Activated naive CD4-positive, alpha-beta T cell treated with anti-CD3 and anti-CD28 coated beads for 36 hours (primary cell): ENCODE measurements at regions not wholly inside any gene's neighbourhood (a gene's known extent, or its start where the extent isn't known, plus 50 kb on each side); places are given as distances from the start of the nearest gene placed in this dataset.

Experiments
- CTCF ChIA-PET: fragments of 350-600 bp; sonication (Branson Sonifier 250); formaldehyde crosslinking; loops from one replicate; lab custom pipeline; 2021; ENCODE audit warnings: antibody characterized with exemption; lab: Charles Lee
- DNase-seq: peaks from one replicate; pipeline ENCODE4 v3.0.0-alpha.2; 2020
- H3K27ac Mint-ChIP-seq: one replicate; pipeline ENCODE4 v1.8.0; 2021; ENCODE audit warnings: mild to moderate bottlenecking, mixed read lengths
- H3K27me3 Mint-ChIP-seq: one replicate; pipeline ENCODE4 v1.8.0; 2021; ENCODE audit warnings: low read depth, mixed read lengths
- H3K36me3 Mint-ChIP-seq: one replicate; pipeline ENCODE4 v1.8.0; 2021; ENCODE audit warnings: low read depth, mixed read lengths
- H3K4me1 Mint-ChIP-seq: one replicate; pipeline ENCODE4 v1.8.0; 2021; ENCODE audit warnings: low read depth, mixed read lengths
- H3K4me3 Mint-ChIP-seq: one replicate; pipeline ENCODE4 v1.8.0; 2021; ENCODE audit warnings: mild to moderate bottlenecking, moderate library complexity, mixed read lengths
- H3K9me3 Mint-ChIP-seq: one replicate; pipeline ENCODE4 v1.8.0; 2021; ENCODE audit warnings: mixed read lengths
- intact Hi-C: fragments of 100-400 bp; cut with micrococcal nuclease; formaldehyde crosslinking; loops from one replicate; pipeline ENCODE4 v1.15.1; 2023

- no peak overlapping the region for H3K4me3 Mint-ChIP-seq
- CTCF ChIA-PET: no interaction called here
- DNase-seq: no peak
- no peak overlapping the region for H3K27ac Mint-ChIP-seq
- intact Hi-C loops: no loop called here
- H3K4me1 Mint-ChIP-seq: no peaks in the 10 kb centered on the region
- no peaks in the 10 kb centered on the region for H3K36me3 Mint-ChIP-seq
- no peaks in the 10 kb centered on the region for H3K9me3 Mint-ChIP-seq
- no peaks in the 10 kb centered on the region for H3K27me3 Mint-ChIP-seq
These were observed 268.7 kb downstream of the CHRM3 start for GRCh38 chr1:239655023-239655422.

- Mint-ChIP-seq H3K27me3 (no peaks in the 10 kb centered on the region), H3K9me3 (no peaks in the 10 kb centered on the region), H3K4me1 (peaks cover 2% of the 10 kb centered on the region), H3K27ac (no peak overlapping the region), H3K36me3 (no peaks in the 10 kb centered on the region), H3K4me3 (no peak overlapping the region)
- intact Hi-C loops: no loop called here
- no peak for DNase-seq
- CTCF ChIA-PET: interaction anchor here (0.6 kb wide), 1 partner anchor 1244 kb away, joined by 4 read pairs; no protein-coding TSS in a partner anchor
These were observed 270.9 kb downstream of the CHRM3 start for GRCh38 chr1:239657291-239657690.

- Mint-ChIP-seq H3K4me1 (peaks cover 9% of the 10 kb centered on the region), H3K27ac (no peak overlapping the region), H3K4me3 (no peak overlapping the region), H3K36me3 (no peaks in the 10 kb centered on the region), H3K9me3 (no peaks in the 10 kb centered on the region), H3K27me3 (no peaks in the 10 kb centered on the region)
- DNase-seq: peak; percentile 8
- CTCF ChIA-PET: interaction anchor here (0.6 to 0.7 kb wide), 2 partner anchors 45 to 132 kb away, joined by 3 read pairs; no protein-coding TSS in a partner anchor
- intact Hi-C loops: no loop called here
These were observed 276.6 kb downstream of the CHRM3 start for GRCh38 chr1:239662950-239663349.

GRCh38 chr1:239672256-239672655, 285.9 kb downstream of the CHRM3 start:
- CTCF ChIA-PET: no interaction called here
- intact Hi-C loops: no loop called here
- no peak overlapping the region for H3K27ac Mint-ChIP-seq
- no peaks in the 10 kb centered on the region for H3K36me3 Mint-ChIP-seq
- H3K4me1 Mint-ChIP-seq: no peaks in the 10 kb centered on the region
- H3K9me3 Mint-ChIP-seq: no peaks in the 10 kb centered on the region
- H3K27me3 Mint-ChIP-seq: no peaks in the 10 kb centered on the region
- no peak for DNase-seq
- no peak overlapping the region for H3K4me3 Mint-ChIP-seq

GRCh38 chr1:239675735-239676134, 289.4 kb downstream of the CHRM3 start:
- no peak overlapping the region for H3K4me3 Mint-ChIP-seq
- no peaks in the 10 kb centered on the region for H3K4me1 Mint-ChIP-seq
- CTCF ChIA-PET: interaction anchor here (0.9 kb wide), 1 partner anchor 31 kb away, joined by 3 read pairs; no protein-coding TSS in a partner anchor
- peaks cover 3% of the 10 kb centered on the region for H3K9me3 Mint-ChIP-seq
- intact Hi-C loops: no loop called here
- H3K27ac Mint-ChIP-seq: no peak overlapping the region
- DNase-seq: no peak
- H3K36me3 Mint-ChIP-seq: peaks cover 2% of the 10 kb centered on the region
- no peaks in the 10 kb centered on the region for H3K27me3 Mint-ChIP-seq

GRCh38 chr1:239676522-239677273, 290.3 kb downstream of the CHRM3 start:
- intact Hi-C loops: no loop called here

GRCh38 chr1:239677362-239677761, 291.0 kb downstream of the CHRM3 start:
- H3K27me3 Mint-ChIP-seq: no peaks in the 10 kb centered on the region
- H3K9me3 Mint-ChIP-seq: peaks cover 4% of the 10 kb centered on the region
- no peak overlapping the region for H3K27ac Mint-ChIP-seq
- intact Hi-C loops: no loop called here
- CTCF ChIA-PET: no interaction called here
- no peak for DNase-seq
- H3K4me3 Mint-ChIP-seq: no peak overlapping the region
- no peaks in the 10 kb centered on the region for H3K4me1 Mint-ChIP-seq
- H3K36me3 Mint-ChIP-seq: peaks cover 3% of the 10 kb centered on the region

More at GRCh38 chr1:239676522-239677273, 290.3 kb downstream of the CHRM3 start:
- H3K27ac Mint-ChIP-seq: no peak overlapping the region
- no peaks in the 10 kb centered on the region for H3K27me3 Mint-ChIP-seq
- H3K9me3 Mint-ChIP-seq: peaks cover 4% of the 10 kb centered on the region
- CTCF ChIA-PET: interaction anchor here (0.9 kb wide), 1 partner anchor 31 kb away, joined by 3 read pairs; no protein-coding TSS in a partner anchor
- H3K36me3 Mint-ChIP-seq: peaks cover 3% of the 10 kb centered on the region
- no peak for DNase-seq
- no peaks in the 10 kb centered on the region for H3K4me1 Mint-ChIP-seq
- H3K4me3 Mint-ChIP-seq: no peak overlapping the region

- Mint-ChIP-seq H3K9me3 (peaks cover 4% of the 10 kb centered on the region), H3K36me3 (peaks cover 3% of the 10 kb centered on the region), H3K4me3 (no peak overlapping the region), H3K4me1 (no peaks in the 10 kb centered on the region), H3K27me3 (no peaks in the 10 kb centered on the region), H3K27ac (no peak overlapping the region)
- CTCF ChIA-PET: no interaction called here
- DNase-seq: no peak
- intact Hi-C loops: no loop called here
These were observed 291.8 kb downstream of the CHRM3 start for GRCh38 chr1:239678181-239678580.

GRCh38 chr1:239682046-239682445, 295.7 kb downstream of the CHRM3 start:
- no peaks in the 10 kb centered on the region for H3K27me3 Mint-ChIP-seq
- H3K27ac Mint-ChIP-seq: no peak overlapping the region
- peaks cover 3% of the 10 kb centered on the region for H3K36me3 Mint-ChIP-seq
- H3K4me1 Mint-ChIP-seq: no peaks in the 10 kb centered on the region
- DNase-seq: no peak
- H3K4me3 Mint-ChIP-seq: no peak overlapping the region
- CTCF ChIA-PET: interaction anchor here (0.6 kb wide), 1 partner anchor 692 kb away, joined by 3 read pairs; no protein-coding TSS in a partner anchor
- intact Hi-C loops: no loop called here
- peaks cover 4% of the 10 kb centered on the region for H3K9me3 Mint-ChIP-seq

GRCh38 chr1:239682960-239683359, 296.6 kb downstream of the CHRM3 start:
- intact Hi-C loops: no loop called here
- Mint-ChIP-seq H3K4me3 (no peak overlapping the region), H3K9me3 (peaks cover 4% of the 10 kb centered on the region), H3K27me3 (no peaks in the 10 kb centered on the region), H3K36me3 (peaks cover 3% of the 10 kb centered on the region), H3K4me1 (no peaks in the 10 kb centered on the region), H3K27ac (no peak overlapping the region)
- DNase-seq: no peak
- CTCF ChIA-PET: no interaction called here

- Mint-ChIP-seq H3K27ac (no peak overlapping the region), H3K4me3 (no peak overlapping the region), H3K27me3 (no peaks in the 10 kb centered on the region), H3K4me1 (no peaks in the 10 kb centered on the region), H3K36me3 (no peaks in the 10 kb centered on the region), H3K9me3 (no peaks in the 10 kb centered on the region)
- DNase-seq: no peak
- intact Hi-C loops: no loop called here
- CTCF ChIA-PET: no interaction called here
These were observed 300.0 kb downstream of the CHRM3 start for GRCh38 chr1:239686386-239686785.

- Mint-ChIP-seq H3K4me1 (peaks cover 8% of the 10 kb centered on the region), H3K36me3 (peaks cover 2% of the 10 kb centered on the region), H3K27me3 (no peaks in the 10 kb centered on the region), H3K9me3 (peaks cover 5% of the 10 kb centered on the region), H3K4me3 (no peak overlapping the region), H3K27ac (no peak overlapping the region)
- no peak for DNase-seq
- CTCF ChIA-PET: no interaction called here
- intact Hi-C loops: no loop called here
These were observed 309.9 kb downstream of the CHRM3 start for GRCh38 chr1:239696317-239696716.

GRCh38 chr1:239700667-239701066, 314.3 kb downstream of the CHRM3 start:
- intact Hi-C loops: no loop called here
- H3K36me3 Mint-ChIP-seq: peaks cover 16% of the 10 kb centered on the region
- CTCF ChIA-PET: no interaction called here
- H3K9me3 Mint-ChIP-seq: peaks cover 5% of the 10 kb centered on the region
- peaks cover 15% of the 10 kb centered on the region for H3K4me1 Mint-ChIP-seq
- H3K4me3 Mint-ChIP-seq: no peak overlapping the region
- DNase-seq: no peak
- H3K27me3 Mint-ChIP-seq: no peaks in the 10 kb centered on the region
- H3K27ac Mint-ChIP-seq: no peak overlapping the region
